Activated CD8-positive, alpha-beta memory T cell treated with anti-CD3 and anti-CD28 coated beads for 24 hours (primary cell): ENCODE measurements at regions not wholly inside any gene's neighbourhood (a gene's known extent, or its start where the extent isn't known, plus 50 kb on each side); places are given as distances from the start of the nearest gene placed in this dataset.

Source experiments
- DNase-seq: peaks from one replicate; pipeline ENCODE4 v3.0.0-alpha.2; 2020

- no peak for DNase-seq
Measured at GRCh38 chr7:25279705-25280104, 51.4 kb upstream of the NPVF start.

DNA sequence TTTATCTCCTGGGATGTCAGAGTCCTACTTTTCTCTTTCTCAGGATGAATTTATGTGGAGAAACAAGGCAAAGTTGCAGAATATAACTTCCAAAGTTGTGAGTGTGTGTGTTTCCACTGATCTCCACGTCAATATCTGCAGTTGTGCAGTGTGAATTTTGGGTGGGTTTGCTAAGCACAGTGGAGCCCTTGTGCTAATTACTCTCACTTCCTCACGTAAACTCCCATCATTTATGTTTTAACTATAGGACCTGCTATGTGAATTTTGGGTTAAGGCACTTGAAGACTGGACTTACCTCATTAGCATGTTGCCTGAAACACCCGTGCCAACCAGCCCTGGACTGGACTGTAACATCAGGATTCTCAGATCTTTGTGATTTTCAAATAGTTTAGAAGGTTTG lies 51.9 kb upstream of the NPVF start:
- DNase-seq: no peak

DNA sequence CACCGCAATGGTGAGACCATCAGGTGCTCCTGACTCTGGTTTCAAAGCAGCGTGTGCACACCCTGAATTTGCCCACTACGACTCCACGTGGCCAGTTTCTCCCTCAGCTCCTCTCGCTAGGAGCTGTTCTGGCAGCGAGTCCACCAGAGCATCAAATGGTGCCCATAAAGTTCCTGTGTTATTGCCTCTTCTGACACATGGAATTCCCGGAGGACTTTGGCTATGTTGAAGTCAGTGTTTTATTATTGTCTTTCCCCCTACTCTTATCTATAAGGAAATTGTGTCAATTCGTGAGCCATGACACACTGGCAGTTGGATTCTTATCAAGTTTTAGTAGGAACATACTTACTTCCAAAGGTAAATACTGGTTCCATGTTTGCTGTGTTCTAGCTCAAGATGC lies 53.9 kb upstream of the NPVF start:
- no peak for DNase-seq

GRCh38 chr7:25286756-25287155 lies 58.5 kb upstream of the NPVF start:
- DNase-seq: no peak

- no peak for DNase-seq
Measured at GRCh38 chr7:25287291-25287690, 59.0 kb upstream of the NPVF start.

DNA sequence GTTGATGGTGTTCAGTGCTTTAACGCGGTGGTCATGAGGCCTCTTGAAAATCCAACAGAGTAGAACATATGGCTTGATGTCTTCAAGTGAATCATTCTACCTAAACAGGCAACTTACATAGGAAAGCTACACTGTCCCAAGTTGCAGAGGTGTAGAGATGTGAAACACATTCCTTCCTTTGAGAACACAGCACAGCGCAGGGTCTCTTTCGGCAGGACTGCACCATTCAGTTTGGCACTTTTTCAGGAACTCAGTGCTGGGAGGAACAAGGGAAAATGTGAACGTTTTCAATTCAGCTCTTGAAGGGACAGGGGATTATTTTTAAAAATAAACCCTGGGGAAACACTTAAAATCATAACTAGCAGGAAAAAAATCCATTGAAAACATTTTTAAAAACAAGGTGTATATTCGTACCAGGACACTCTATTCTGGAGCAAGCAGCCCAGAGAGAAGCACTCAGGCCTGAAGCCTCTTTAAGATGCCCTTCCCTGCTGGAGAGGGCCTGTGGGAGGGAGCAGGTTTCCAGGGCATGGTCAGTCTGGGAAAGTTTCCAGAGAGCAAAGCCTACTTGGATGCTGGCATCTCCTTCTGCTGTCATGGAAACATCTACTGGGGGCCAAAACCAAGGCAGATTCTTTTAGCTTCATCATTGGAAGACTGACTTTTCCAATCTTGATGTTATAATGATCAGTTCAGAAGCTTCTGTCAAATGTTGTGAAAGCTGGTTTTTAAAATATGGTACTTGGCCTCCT lies 60.4 kb upstream of the NPVF start:
- DNase-seq: no peak

- DNase-seq: no peak
Measured at GRCh38 chr7:25289518-25289917, 61.2 kb upstream of the NPVF start.

- no peak for DNase-seq
Measured at GRCh38 chr7:25294624-25295023, 66.3 kb upstream of the NPVF start.

DNA sequence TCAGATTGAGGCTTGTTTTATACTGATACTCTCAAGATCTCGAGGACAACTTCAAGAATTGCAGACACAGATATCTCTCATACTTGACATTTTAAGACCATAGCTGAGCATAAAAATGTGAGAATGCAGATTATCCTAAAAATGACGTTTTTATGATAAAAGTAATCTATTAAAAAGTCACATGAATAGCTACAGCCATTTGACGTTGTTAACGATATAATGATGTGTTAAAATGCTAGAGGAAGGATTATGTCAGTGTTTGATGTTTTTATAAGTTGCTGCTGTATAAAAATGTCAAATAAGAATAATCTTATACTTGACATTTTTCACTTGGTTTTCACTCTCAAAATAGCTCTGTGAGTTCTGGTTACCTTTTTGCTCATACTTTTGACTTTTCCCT lies 67.1 kb upstream of the NPVF start:
- DNase-seq: no peak

GRCh38 chr7:25296086-25296485 lies 67.8 kb upstream of the NPVF start:
- DNase-seq: no peak

DNA sequence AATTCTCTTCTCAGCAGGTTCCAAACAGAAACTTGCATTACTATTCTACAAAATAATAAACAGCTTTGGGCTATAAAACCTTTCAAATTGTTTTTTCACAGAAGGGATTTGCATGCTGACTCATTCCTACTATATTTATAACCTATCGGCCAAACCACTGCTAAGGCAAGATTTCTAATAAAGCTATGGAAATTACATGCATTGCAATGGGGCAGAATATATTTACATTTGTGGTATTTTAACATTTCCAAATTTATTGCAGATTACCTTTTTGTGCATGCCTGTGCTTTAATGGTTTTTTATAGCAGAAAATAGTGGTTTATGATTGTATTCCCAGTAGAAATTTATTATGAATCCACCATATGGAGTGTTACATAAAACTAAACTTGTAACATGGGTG lies 69.0 kb upstream of the NPVF start:
- no peak for DNase-seq

DNA sequence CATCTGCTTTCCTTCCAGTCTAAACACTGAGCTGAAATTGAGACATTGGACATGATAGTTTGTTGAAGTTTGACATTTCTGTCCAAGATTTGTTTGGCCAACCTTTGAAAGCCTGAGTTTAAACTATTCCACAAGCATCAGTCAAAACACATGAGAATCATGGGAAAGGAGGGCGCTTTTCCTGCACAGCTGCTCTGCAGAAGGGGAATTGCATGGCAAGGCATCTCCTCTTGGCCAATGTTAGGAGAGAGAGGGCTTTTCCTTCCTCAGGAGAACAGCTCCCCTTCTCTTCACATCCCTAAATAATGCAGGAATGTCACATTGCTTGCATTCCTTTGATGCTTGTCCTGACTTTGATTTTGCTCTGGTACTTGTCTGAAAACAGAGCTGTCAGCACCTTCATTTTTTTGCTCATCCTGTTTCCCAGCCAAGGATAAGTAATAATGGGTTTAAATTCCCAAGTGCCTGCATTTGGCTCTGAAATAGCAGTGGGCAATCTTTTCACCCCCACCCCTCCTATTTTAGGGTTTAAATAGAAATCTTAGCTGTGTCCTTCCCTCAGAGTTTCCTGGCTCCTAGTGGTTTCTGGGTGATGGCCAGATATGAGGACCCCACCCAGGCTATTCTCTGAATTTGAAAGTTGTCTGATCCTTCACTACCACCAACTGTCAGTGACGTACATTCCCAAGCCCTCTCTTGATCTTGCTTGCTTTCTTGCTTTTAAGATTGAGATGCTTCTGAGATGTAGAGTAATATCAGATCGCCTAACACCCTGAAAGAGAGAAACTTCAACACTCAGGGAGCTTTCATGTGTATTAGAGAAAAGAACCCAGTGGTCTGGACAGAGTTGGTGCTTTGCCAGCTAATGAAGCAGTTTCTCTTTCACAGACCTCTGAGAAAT lies 75.2 kb upstream of the NPVF start:
- no peak for DNase-seq

DNA sequence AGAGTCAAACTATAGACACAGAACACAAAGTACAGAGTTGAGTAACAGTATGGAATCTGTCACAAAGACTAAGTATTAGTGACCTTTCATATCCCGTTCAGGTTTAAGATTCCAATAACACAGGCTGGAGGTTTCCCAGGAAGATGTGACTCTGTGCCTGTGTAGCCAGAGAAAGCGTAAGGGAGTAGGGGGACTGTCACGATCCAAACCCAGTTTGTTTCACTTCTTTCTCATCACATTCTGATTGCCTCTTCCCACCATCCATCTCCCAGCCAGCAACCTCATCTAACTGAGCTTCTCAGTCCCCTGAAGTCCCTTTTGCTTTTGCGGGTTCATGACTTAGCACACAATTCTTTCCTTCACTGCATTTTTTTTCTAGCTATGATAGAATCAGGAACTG lies 76.4 kb upstream of the NPVF start:
- DNase-seq: no peak

DNA sequence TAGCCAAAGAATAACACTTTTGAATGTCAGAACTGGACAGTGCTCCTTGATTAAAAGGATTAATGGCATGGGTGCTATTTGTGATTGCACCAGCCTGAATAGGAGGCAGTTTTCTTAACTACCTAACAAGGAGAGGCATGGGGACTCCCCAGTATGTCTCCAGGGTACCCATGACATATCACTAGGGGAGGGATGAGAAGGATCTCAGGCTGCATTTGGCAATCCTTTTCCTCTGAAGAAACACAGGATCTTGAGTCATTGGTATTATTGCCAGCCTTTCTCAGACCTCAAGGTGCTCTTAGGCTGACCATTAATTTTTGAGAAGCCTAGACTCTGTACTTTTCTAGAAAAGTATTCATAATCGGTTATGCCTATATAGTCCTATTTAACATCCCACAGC lies 77.5 kb upstream of the NPVF start:
- DNase-seq: no peak

GRCh38 chr7:25307624-25308023 lies 79.3 kb upstream of the NPVF start:
- DNase-seq: no peak

DNA sequence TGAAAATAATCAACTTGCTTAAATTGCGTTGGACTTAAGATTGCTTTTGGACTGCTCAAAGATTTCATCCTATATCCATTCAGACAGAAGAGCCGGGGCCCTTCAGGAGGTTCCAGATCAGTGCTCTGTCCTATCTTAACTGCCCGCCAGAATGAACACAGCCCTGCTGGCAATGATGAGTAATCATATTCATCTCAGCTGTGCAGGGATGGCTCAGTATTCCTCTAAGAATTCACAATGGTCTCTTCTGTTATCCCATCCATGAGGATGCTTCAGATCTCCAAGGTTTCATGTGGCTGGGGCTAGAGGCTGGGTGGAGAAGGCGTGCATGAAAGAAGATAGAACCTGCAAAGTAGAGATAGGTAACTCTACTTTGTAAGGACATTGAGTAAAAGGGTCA lies 80.0 kb upstream of the NPVF start:
- no peak for DNase-seq

DNA sequence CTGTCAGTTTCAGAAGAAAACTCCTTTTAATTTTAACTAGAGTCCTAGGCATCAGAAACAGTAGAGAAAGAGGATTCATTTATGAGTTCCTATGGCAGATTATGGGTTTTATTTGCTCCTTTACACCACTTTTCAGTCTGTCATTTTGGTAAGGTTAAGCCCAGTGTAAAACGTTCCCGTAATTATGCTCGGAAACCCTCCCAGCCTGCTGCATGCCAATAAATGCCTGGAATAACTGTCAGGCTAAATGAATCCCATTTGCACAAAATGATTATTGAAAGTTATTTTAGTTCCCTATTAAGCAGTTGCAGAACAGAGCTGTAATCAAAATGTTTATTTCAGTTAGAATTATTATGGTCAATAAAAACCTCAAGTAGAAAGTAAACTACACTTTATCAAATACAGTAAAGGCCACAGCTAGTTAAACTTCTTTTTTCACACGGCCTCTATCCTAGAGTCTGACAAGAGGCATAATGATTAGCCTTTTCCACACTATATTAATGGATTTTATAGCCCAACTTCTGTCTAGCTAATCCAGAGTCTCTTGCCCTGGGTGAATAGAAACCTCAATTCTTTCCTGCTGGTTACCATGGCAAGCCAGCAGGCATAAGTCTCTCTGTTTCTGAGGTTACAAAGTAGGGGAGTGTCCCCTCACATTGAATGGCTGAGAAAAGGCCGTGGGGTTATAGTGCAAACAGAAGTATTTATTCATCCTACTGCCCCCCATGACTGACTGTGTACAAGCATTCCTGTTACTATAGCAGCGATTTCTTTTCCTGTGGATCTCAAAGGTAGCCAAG lies 80.8 kb upstream of the NPVF start:
- no peak for DNase-seq

DNA sequence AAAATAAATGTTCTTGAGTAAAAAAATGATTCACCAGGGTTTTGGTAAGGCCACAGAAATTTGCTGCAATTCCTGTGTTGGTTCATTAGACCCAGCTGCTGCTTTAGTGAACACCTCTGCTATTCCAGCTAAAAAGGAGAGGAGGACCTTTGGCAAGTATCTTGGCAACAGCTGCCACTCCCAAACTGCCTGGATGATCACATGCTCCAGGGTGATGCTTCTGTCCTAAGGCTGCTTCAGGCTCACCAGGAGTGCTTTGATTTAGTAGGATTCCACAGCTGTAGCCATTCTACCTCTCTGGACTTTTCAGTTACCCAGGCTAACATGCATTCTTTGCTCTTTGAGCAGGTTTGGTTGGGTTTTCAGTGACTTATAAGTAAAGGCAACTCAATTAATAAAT lies 82.6 kb upstream of the NPVF start:
- no peak for DNase-seq

- no peak for DNase-seq
Measured at GRCh38 chr7:25311346-25311745, 83.1 kb upstream of the NPVF start.

- no peak for DNase-seq
Measured at GRCh38 chr7:25312968-25313367, 84.7 kb upstream of the NPVF start.

GRCh38 chr7:25313526-25313925 lies 85.2 kb upstream of the NPVF start:
- no peak for DNase-seq

GRCh38 chr7:25314094-25314730 lies 85.9 kb upstream of the NPVF start:
- DNase-seq: no peak

GRCh38 chr7:25314731-25315267 lies 86.5 kb upstream of the NPVF start:
- DNase-seq: no peak
